PC-9 (cell line): ENCODE measurements at regions not wholly inside any gene's neighbourhood (a gene's known extent, or its start where the extent isn't known, plus 50 kb on each side); places are given as distances from the start of the nearest gene placed in this dataset.
"Not testable (repeated sequence)": the region's sequence is repeated elsewhere in the genome, so short reads cannot be mapped to it uniquely, and the experiment has no call there.

ENCODE experiments used
- EZH2 ChIP-seq: fragments of 200-600 bp; sonication (generic); IDR thresholded peaks from 2 replicates; pipeline ENCODE4 v1.8.0; 2017; ENCODE audit warnings: antibody characterized with exemption, low read depth
- TF ChIP-seq, protein P1 (sequence below): fragments of 200-600 bp; sonication (generic); conservative IDR thresholded peaks from 2 replicates; pipeline ENCODE4 v1.6.1; 2017; ENCODE audit warnings: mixed run types, antibody characterized with exemption, mild to moderate bottlenecking, moderate library complexity

GRCh38 chr3:194038346-194038745 is 97.6 kb upstream of the HES1 start:
- TF ChIP-seq, protein P1, sequence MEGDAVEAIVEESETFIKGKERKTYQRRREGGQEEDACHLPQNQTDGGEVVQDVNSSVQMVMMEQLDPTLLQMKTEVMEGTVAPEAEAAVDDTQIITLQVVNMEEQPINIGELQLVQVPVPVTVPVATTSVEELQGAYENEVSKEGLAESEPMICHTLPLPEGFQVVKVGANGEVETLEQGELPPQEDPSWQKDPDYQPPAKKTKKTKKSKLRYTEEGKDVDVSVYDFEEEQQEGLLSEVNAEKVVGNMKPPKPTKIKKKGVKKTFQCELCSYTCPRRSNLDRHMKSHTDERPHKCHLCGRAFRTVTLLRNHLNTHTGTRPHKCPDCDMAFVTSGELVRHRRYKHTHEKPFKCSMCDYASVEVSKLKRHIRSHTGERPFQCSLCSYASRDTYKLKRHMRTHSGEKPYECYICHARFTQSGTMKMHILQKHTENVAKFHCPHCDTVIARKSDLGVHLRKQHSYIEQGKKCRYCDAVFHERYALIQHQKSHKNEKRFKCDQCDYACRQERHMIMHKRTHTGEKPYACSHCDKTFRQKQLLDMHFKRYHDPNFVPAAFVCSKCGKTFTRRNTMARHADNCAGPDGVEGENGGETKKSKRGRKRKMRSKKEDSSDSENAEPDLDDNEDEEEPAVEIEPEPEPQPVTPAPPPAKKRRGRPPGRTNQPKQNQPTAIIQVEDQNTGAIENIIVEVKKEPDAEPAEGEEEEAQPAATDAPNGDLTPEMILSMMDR: not testable (repeated sequence)
- TF ChIP-seq EZH2: not testable (repeated sequence)
